H4 (cell line): ENCODE measurements at regions not wholly inside any gene's neighbourhood (a gene's known extent, or its start where the extent isn't known, plus 50 kb on each side); places are given as distances from the start of the nearest gene placed in this dataset.
"Not testable (repeated sequence)": the region's sequence is repeated elsewhere in the genome, so short reads cannot be mapped to it uniquely, and the experiment has no call there.

Source experiments
- DNase-seq: peaks from one replicate; pipeline ENCODE4 v3.0.0-alpha.2; 2015; ENCODE audit warnings: low spot score

- no peak for DNase-seq
Measured at GRCh38 chr6:115551527-115551926, 509.2 kb downstream of the FRK start.

- DNase-seq, result no peak
Measured at GRCh38 chr6:115545672-115545986, 515.1 kb downstream of the FRK start.

GRCh38 chr6:115544765-115545671 lies 515.7 kb downstream of the FRK start:
- peak; percentile 47 for DNase-seq

- DNase-seq, result no peak
Measured at GRCh38 chr6:115540077-115540869, 520.4 kb downstream of the FRK start.

GRCh38 chr6:115539531-115539930 lies 521.2 kb downstream of the FRK start:
- no peak for DNase-seq

GRCh38 chr6:115524821-115525220 lies 535.9 kb downstream of the FRK start:
- DNase-seq, result no peak

- DNase-seq, result not testable (repeated sequence)
Measured at GRCh38 chr6:115521747-115522146, 538.9 kb downstream of the FRK start.

GRCh38 chr6:115514656-115515055 lies 546.0 kb downstream of the FRK start:
- no peak for DNase-seq

GRCh38 chr6:115512923-115513322 lies 547.8 kb downstream of the FRK start:
- no peak for DNase-seq

GRCh38 chr6:115511771-115512170 lies 548.9 kb downstream of the FRK start:
- DNase-seq, result no peak

- DNase-seq, result not testable (repeated sequence)
Measured at GRCh38 chr6:115502432-115502831, 558.3 kb downstream of the FRK start.

- no peak for DNase-seq
Measured at GRCh38 chr6:115495184-115495583, 565.5 kb downstream of the FRK start.

GRCh38 chr6:115487331-115487730 lies 573.4 kb downstream of the FRK start:
- DNase-seq, result no peak

GRCh38 chr6:115485400-115485799 lies 575.3 kb downstream of the FRK start:
- no peak for DNase-seq

- DNase-seq, result not testable (repeated sequence)
Measured at GRCh38 chr6:115480543-115480942, 580.1 kb downstream of the FRK start.

GRCh38 chr6:115474443-115475041 lies 586.1 kb downstream of the FRK start:
- DNase-seq, result no peak

GRCh38 chr6:115468272-115469005 lies 592.3 kb downstream of the FRK start:
- no peak for DNase-seq

- no peak for DNase-seq
Measured at GRCh38 chr6:115467726-115468125, 593.0 kb downstream of the FRK start.

- no peak for DNase-seq
Measured at GRCh38 chr6:115460913-115461312, 599.8 kb downstream of the FRK start.

- no peak for DNase-seq
Measured at GRCh38 chr6:115456848-115457247, 603.8 kb downstream of the FRK start.

GRCh38 chr6:115443825-115444478 lies 616.7 kb downstream of the FRK start:
- no peak for DNase-seq
